Neural crest cell (in vitro differentiated cells): ENCODE measurements at regions not wholly inside any gene's neighbourhood (a gene's known extent, or its start where the extent isn't known, plus 50 kb on each side); places are given as distances from the start of the nearest gene placed in this dataset.

ENCODE experiments used
- DNase-seq: peaks from one replicate; pipeline ENCODE4 v3.0.0; 2021; ENCODE audit warnings: low read depth, mixed read lengths, low spot score
- H3K27ac Mint-ChIP-seq: one replicate; pipeline ENCODE4 v1.8.0; 2021; ENCODE audit warnings: mild to moderate bottlenecking, mixed read lengths; ENCODE audit not compliant: unreplicated experiment
- H3K27me3 Mint-ChIP-seq: 2 replicates; pipeline ENCODE4 v1.8.0; 2021; ENCODE audit warnings: low read depth, mild to moderate bottlenecking, mixed read lengths
- H3K36me3 Mint-ChIP-seq: 2 replicates; pipeline ENCODE4 v1.8.0; 2021; ENCODE audit warnings: low read depth, mild to moderate bottlenecking, mixed read lengths
- H3K4me1 Mint-ChIP-seq: 2 replicates; pipeline ENCODE4 v1.8.0; 2021; ENCODE audit warnings: mixed read lengths
- H3K4me3 Mint-ChIP-seq: one replicate; pipeline ENCODE4 v1.8.0; 2021; ENCODE audit warnings: mild to moderate bottlenecking, mixed read lengths
- H3K9me3 Mint-ChIP-seq: 2 replicates; pipeline ENCODE4 v1.8.0; 2021; ENCODE audit warnings: mixed read lengths
- TF ChIP-seq, protein P1 (sequence below): fragments of 200-600 bp; sonication (generic); conservative IDR thresholded peaks from 2 replicates; pipeline ENCODE4 v1.5.0; 2021; ENCODE audit warnings: antibody characterized with exemption, mild to moderate bottlenecking

DNA sequence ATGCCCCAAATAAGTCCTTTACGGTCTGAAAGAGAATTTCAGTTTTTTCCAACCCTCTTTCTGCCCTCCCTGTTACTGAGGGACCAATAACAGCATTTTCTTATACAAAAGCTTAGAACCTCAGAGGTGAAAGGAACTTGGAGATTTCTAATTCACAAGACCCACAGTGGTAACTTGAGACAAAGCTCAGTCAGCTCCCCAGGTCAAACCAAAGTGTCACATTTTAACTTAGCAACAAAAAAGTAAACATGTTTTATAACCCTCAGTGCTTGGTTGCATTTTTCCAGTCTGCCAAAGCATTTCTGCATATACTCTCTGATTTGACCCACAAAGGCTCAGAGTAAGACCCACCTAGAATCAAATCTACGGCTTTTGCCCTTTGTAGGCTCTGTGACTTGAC is 415.2 kb downstream of the VRK1 start:
- peaks cover 8% of the 10 kb centered on the region for H3K27me3 Mint-ChIP-seq
- TF ChIP-seq, protein P1, sequence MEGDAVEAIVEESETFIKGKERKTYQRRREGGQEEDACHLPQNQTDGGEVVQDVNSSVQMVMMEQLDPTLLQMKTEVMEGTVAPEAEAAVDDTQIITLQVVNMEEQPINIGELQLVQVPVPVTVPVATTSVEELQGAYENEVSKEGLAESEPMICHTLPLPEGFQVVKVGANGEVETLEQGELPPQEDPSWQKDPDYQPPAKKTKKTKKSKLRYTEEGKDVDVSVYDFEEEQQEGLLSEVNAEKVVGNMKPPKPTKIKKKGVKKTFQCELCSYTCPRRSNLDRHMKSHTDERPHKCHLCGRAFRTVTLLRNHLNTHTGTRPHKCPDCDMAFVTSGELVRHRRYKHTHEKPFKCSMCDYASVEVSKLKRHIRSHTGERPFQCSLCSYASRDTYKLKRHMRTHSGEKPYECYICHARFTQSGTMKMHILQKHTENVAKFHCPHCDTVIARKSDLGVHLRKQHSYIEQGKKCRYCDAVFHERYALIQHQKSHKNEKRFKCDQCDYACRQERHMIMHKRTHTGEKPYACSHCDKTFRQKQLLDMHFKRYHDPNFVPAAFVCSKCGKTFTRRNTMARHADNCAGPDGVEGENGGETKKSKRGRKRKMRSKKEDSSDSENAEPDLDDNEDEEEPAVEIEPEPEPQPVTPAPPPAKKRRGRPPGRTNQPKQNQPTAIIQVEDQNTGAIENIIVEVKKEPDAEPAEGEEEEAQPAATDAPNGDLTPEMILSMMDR = no peak
- no peaks in the 10 kb centered on the region for H3K9me3 Mint-ChIP-seq
- no peak overlapping the region for H3K27ac Mint-ChIP-seq
- no peak for DNase-seq
- H3K4me1 Mint-ChIP-seq = peaks cover under 1% of the 10 kb centered on the region
- H3K4me3 Mint-ChIP-seq = no peak overlapping the region
- no peaks in the 10 kb centered on the region for H3K36me3 Mint-ChIP-seq

DNA sequence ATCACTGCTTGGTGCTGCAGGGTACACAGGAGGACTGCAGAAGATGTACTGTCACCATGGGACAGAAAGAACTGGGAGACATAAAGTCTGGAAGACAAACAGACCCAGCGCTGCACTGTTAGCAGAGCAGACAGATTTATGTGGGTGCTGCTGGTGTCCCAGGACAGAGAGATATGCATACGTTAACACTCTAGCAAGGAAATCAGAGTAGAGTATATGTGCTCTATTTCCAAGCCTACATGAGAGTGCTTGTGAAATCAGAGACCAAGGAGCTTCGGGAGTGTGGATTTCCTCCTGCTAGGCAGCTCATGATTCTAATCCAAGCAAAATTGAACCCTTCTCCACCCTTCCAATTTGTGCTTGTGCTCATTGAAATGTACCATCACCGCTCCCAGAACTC is 416.5 kb downstream of the VRK1 start:
- Mint-ChIP-seq H3K27ac (no peak overlapping the region), H3K4me3 (no peak overlapping the region), H3K36me3 (no peaks in the 10 kb centered on the region), H3K9me3 (no peaks in the 10 kb centered on the region), H3K4me1 (peaks cover 10% of the 10 kb centered on the region), H3K27me3 (peaks cover 15% of the 10 kb centered on the region)
- TF ChIP-seq, protein P1 = no peak
- no peak for DNase-seq

DNA sequence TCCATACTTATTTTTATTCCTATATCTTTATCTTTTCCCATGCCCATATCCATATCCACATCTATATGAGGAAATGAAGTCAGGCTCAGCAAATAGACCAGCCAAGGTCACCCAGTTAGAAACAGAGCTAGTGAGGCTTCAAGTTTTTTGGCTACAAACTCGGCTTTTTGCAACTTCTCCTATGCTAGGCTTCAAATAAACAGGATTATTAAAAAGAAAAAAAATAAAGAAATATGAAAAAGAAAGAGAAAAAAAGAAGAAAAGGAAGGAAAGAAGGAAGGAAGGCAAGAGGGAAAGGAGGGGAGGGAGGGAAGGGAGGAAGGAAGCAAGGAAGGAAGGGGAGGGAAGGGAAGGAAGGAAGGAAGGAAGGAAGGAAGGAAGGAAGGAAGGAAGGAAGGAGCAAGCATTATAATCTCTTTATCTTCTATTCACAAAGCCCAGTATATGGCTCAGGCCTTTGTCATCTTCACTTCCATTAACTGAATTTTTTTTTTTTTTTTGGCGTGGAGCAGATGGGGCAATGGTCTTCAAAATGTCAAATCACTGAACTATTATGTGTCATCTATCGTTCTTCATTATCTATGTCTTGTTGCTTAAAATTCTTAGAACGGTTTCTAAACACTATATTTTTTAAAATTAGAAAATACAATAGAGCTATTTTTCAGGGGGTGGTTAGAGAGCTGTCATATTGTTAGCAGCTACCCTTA is 418.2 kb downstream of the VRK1 start:
- H3K36me3 Mint-ChIP-seq = no peaks in the 10 kb centered on the region
- TF ChIP-seq, protein P1 = no peak
- peak overlapping the region; percentile 25 for H3K4me3 Mint-ChIP-seq
- no peaks in the 10 kb centered on the region for H3K9me3 Mint-ChIP-seq
- no peak for DNase-seq
- H3K27ac Mint-ChIP-seq = no peak overlapping the region
- H3K4me1 Mint-ChIP-seq = peaks cover 20% of the 10 kb centered on the region
- H3K27me3 Mint-ChIP-seq = peaks cover 25% of the 10 kb centered on the region

DNA sequence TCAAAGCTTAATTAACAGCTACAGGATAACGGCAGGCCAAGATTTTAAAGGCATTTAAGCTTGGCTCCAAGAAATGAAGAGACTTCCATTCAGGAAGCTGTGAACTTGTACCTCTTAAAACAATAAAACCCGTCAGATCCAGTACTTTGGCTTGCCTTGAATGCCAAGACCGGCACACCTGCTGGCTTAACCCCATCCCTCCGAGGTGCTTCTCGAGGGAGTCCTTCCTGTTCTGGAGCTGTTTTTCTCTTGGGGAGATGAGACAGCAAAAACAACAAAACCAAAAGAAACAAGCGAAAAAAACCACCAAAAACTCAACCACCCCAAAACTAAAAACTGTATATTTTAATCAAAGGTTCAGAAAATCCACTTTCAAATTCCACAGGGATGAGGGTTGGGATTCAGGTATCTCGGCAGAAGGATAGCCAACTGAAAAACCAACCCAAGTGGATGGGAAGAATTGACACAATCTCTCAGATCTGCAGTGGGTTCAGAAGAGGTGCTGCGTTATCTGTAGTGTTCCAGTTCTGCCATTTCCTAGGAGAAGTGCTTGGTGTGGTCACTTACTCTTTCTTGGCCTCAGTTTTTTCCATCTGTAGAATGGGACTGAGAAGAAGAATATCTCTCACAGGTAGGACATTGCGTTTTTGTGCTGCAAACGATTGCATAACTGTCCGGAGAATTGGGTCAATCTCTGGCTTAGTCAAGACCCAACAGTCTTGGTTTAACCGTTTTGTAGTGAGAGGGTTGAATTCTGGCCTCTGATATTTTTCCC is 420.1 kb downstream of the VRK1 start:
- peak overlapping the region; percentile 81 for H3K4me3 Mint-ChIP-seq
- no peaks in the 10 kb centered on the region for H3K9me3 Mint-ChIP-seq
- H3K27ac Mint-ChIP-seq = no peak overlapping the region
- peaks cover 25% of the 10 kb centered on the region for H3K27me3 Mint-ChIP-seq
- no peak for DNase-seq
- TF ChIP-seq, protein P1 = no peak
- peaks cover 28% of the 10 kb centered on the region for H3K4me1 Mint-ChIP-seq
- no peaks in the 10 kb centered on the region for H3K36me3 Mint-ChIP-seq

DNA sequence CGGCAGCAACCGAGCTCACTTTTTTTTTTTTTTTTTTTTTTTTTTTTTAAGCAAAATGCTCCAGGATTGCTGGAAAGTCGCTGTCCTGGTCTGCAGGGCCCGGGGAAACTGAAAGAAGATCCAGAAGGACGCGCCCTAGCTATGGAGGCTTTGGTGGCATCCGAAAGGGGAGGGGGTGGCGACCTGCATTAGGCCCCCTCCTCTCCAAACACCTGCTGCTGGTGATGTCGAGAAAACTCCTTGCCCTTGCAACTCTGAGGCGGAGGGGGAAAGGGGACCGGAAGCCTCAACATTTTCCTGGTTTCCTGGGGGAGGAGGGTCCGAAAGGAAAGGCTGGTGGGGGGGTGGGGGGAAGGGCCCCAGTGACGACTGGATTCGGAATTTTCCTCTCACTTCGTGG is 421.1 kb downstream of the VRK1 start:
- Mint-ChIP-seq H3K9me3 (no peaks in the 10 kb centered on the region), H3K36me3 (no peaks in the 10 kb centered on the region), H3K27me3 (peaks cover 25% of the 10 kb centered on the region), H3K4me1 (peaks cover 34% of the 10 kb centered on the region), H3K27ac (no peak overlapping the region), H3K4me3 (peak overlapping the region; percentile 81)
- TF ChIP-seq, protein P1 = no peak
- peak; percentile 4 for DNase-seq
